Osteoblast (primary cell): ENCODE measurements at regions not wholly inside any gene's neighbourhood (a gene's known extent, or its start where the extent isn't known, plus 50 kb on each side); places are given as distances from the start of the nearest gene placed in this dataset.
A peak's percentile ranks its signal among the peaks of the same experiment; 100 is the strongest.

ENCODE experiments used
- DNase-seq: peaks from one replicate; pipeline ENCODE4 v3.0.0; 2011; ENCODE audit warnings: low spot score, mixed read lengths; ENCODE audit not compliant: insufficient read length; ENCODE audit errors: missing footprints
- H2AFZ ChIP-seq: 2 replicates; pipeline ENCODE4 v1.6.0; 2011; ENCODE audit warnings: mild to moderate bottlenecking, low read length
- H3K27ac ChIP-seq: 2 replicates; pipeline ENCODE4 v1.5.1; 2011; ENCODE audit warnings: mild to moderate bottlenecking, low read depth, low read length, moderate library complexity
- H3K27me3 ChIP-seq: 2 replicates; pipeline ENCODE4 v1.6.0; 2012; ENCODE audit warnings: mild to moderate bottlenecking, control low read depth, inconsistent platforms, low read length, moderate library complexity; ENCODE audit not compliant: insufficient read depth
- H3K36me3 ChIP-seq: 2 replicates; pipeline ENCODE4 v1.5.1; 2011; ENCODE audit warnings: mild to moderate bottlenecking, low read length, control low read depth, moderate library complexity; ENCODE audit not compliant: insufficient read depth
- H3K4me1 ChIP-seq: 2 replicates; pipeline ENCODE4 v1.5.1; 2011; ENCODE audit warnings: mild to moderate bottlenecking, low read length, control low read depth, moderate library complexity; ENCODE audit not compliant: insufficient read depth
- H3K4me2 ChIP-seq: 2 replicates; pipeline ENCODE4 v1.6.0; 2011; ENCODE audit warnings: mild to moderate bottlenecking, low read length; ENCODE audit not compliant: insufficient read depth
- H3K4me3 ChIP-seq: fragments of 200-600 bp; sonication (generic); 3 replicates; pipeline ENCODE4 v1.5.1; 2012; ENCODE audit warnings: mild to moderate bottlenecking, low read length, inconsistent platforms; ENCODE audit not compliant: insufficient read depth
- H3K79me2 ChIP-seq: 2 replicates; pipeline ENCODE4 v1.6.0; 2012; ENCODE audit warnings: mild to moderate bottlenecking, low read length, control low read depth, inconsistent platforms; ENCODE audit not compliant: insufficient read depth
- H3K9me3 ChIP-seq: 2 replicates; pipeline ENCODE4 v1.5.1; 2011; ENCODE audit warnings: low read depth, low read length, control low read depth
- H4K20me1 ChIP-seq: 2 replicates; pipeline ENCODE4 v1.6.0; 2012; ENCODE audit warnings: mild to moderate bottlenecking, low read length, control low read depth; ENCODE audit not compliant: insufficient read depth
- TF ChIP-seq, protein P1 (sequence below): IDR thresholded peaks from 2 replicates; pipeline ENCODE4 v1.5.1; 2011; ENCODE audit warnings: mild to moderate bottlenecking, low read depth, low read length, moderate library complexity; ENCODE audit errors: extremely low read depth

- DNase-seq = peak; percentile 46
- Histone ChIP-seq H3K4me3 (peak overlapping the region; percentile 17), H3K36me3 (no peaks in the 10 kb centered on the region), H2AFZ (peak overlapping the region; percentile 29), H3K27ac (peak overlapping the region; percentile 94), H4K20me1 (no peaks in the 10 kb centered on the region), H3K27me3 (no peaks in the 10 kb centered on the region), H3K4me2 (peak overlapping the region; percentile 64), H3K4me1 (peaks cover 17% of the 10 kb centered on the region), H3K9me3 (no peaks in the 10 kb centered on the region), H3K79me2 (no peaks in the 10 kb centered on the region)
- TF ChIP-seq, protein P1, sequence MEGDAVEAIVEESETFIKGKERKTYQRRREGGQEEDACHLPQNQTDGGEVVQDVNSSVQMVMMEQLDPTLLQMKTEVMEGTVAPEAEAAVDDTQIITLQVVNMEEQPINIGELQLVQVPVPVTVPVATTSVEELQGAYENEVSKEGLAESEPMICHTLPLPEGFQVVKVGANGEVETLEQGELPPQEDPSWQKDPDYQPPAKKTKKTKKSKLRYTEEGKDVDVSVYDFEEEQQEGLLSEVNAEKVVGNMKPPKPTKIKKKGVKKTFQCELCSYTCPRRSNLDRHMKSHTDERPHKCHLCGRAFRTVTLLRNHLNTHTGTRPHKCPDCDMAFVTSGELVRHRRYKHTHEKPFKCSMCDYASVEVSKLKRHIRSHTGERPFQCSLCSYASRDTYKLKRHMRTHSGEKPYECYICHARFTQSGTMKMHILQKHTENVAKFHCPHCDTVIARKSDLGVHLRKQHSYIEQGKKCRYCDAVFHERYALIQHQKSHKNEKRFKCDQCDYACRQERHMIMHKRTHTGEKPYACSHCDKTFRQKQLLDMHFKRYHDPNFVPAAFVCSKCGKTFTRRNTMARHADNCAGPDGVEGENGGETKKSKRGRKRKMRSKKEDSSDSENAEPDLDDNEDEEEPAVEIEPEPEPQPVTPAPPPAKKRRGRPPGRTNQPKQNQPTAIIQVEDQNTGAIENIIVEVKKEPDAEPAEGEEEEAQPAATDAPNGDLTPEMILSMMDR = no peak
Measured at GRCh38 chr2:20515290-20516220, 68.7 kb downstream of the RHOB start.

GRCh38 chr2:20516291-20516645, 69.4 kb downstream of the RHOB start:
- Histone ChIP-seq H3K36me3 (no peaks in the 10 kb centered on the region), H3K4me1 (peaks cover 17% of the 10 kb centered on the region), H4K20me1 (no peaks in the 10 kb centered on the region), H3K27ac (no peak overlapping the region), H3K4me2 (no peak overlapping the region), H3K9me3 (no peaks in the 10 kb centered on the region), H2AFZ (no peak overlapping the region), H3K79me2 (no peaks in the 10 kb centered on the region), H3K27me3 (no peaks in the 10 kb centered on the region), H3K4me3 (no peak overlapping the region)
- peak; percentile 50 for DNase-seq
- TF ChIP-seq, protein P1 = no peak

GRCh38 chr2:20516646-20517341, 69.9 kb downstream of the RHOB start:
- TF ChIP-seq, protein P1 = no peak
- Histone ChIP-seq H3K79me2 (no peaks in the 10 kb centered on the region), H3K4me2 (no peak overlapping the region), H3K9me3 (no peaks in the 10 kb centered on the region), H3K4me3 (no peak overlapping the region), H3K4me1 (peaks cover 17% of the 10 kb centered on the region), H4K20me1 (no peaks in the 10 kb centered on the region), H3K27me3 (no peaks in the 10 kb centered on the region), H3K36me3 (no peaks in the 10 kb centered on the region), H2AFZ (peak overlapping the region; percentile 46), H3K27ac (no peak overlapping the region)
- peak; percentile 89 for DNase-seq

DNA sequence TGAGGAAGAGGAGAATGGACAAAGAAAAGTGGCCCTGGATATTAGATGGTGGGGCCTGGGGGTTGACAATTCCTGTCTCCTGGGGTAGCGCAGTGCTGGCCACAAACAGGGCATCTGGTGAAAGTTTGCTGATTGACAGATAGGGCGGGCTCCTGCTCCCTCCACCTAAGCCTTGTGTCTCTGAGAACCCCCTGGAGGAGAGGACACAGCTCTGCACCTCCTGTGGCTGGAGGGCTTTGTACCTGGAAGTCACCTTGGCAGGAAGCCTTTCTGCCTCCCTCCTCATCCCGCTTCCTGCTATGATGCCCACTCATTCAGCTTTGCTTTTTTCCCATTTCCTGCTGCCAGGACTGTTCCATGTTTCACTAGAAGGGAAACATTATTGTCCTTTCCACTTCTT, 72.4 kb downstream of the RHOB start:
- TF ChIP-seq, protein P1 = no peak
- peak; percentile 72 for DNase-seq
- no peak overlapping the region for H3K27ac ChIP-seq

More for the DNA sequence above, 72.4 kb downstream of the RHOB start:
- Histone ChIP-seq H3K79me2 (no peaks in the 10 kb centered on the region), H3K4me1 (peaks cover 14% of the 10 kb centered on the region), H4K20me1 (no peaks in the 10 kb centered on the region), H2AFZ (no peak overlapping the region), H3K36me3 (no peaks in the 10 kb centered on the region), H3K9me3 (no peaks in the 10 kb centered on the region), H3K4me2 (no peak overlapping the region), H3K27me3 (no peaks in the 10 kb centered on the region), H3K4me3 (no peak overlapping the region)
